IMR-90 (cell line): ENCODE measurements at regions not wholly inside any gene's neighbourhood (a gene's known extent, or its start where the extent isn't known, plus 50 kb on each side); places are given as distances from the start of the nearest gene placed in this dataset.

Experiments
- ATAC-seq: fragments of 200-7000 bp; cut with Tn5 transposase; 2 replicates; pipeline ENCODE4 v1.9.1; 2020; ENCODE audit warnings: low read depth, mild to moderate bottlenecking, moderate library complexity
- BruUV-seq: library from RNA; stranded (reverse); fragments of 400-500 nt; replicated peaks from 2 replicates; lab custom pipeline; 2021; lab: Mats Ljungman, UMichigan
- CTCF ChIA-PET: fragments of 300-600 bp; formaldehyde crosslinking; extraction: SDS; loops from one replicate; lab custom pipeline; 2021; ENCODE audit warnings: antibody characterized with exemption; lab: Yijun Ruan, JAX
- POLR2A ChIA-PET: fragments of 300-600 bp; sonication (Branson Sonifier 250); formaldehyde crosslinking; loops from one replicate; lab custom pipeline; 2022; ENCODE audit warnings: antibody characterized with exemption; ENCODE audit not compliant: unreplicated experiment; lab: Charles Lee
- DNase-seq: peaks from one replicate; pipeline ENCODE4 v3.0.0; 2013
- H2AFZ ChIP-seq: replicated peaks from 2 replicates; pipeline ENCODE3; 2013; ENCODE audit warnings: low read length, mild to moderate bottlenecking; ENCODE audit not compliant: poor library complexity
- H2AK5ac ChIP-seq: 2 replicates; pipeline ENCODE4 v1.6.1; 2013; ENCODE audit warnings: low read depth, low read length, inconsistent platforms
- H2AK9ac ChIP-seq: replicated peaks from 2 replicates; pipeline ENCODE3; 2013; ENCODE audit warnings: mild to moderate bottlenecking, low read depth, low read length, moderate library complexity; ENCODE audit not compliant: poor library complexity
- H2BK120ac ChIP-seq: 2 replicates; pipeline ENCODE4 v1.6.1; 2013; ENCODE audit warnings: low read depth, low read length, inconsistent platforms
- H2BK15ac ChIP-seq: 3 replicates; pipeline ENCODE4 v1.6.1; 2013; ENCODE audit warnings: low read depth, low read length, inconsistent platforms
- H2BK20ac ChIP-seq: 2 replicates; pipeline ENCODE4 v1.6.1; 2013; ENCODE audit warnings: low read depth, mild to moderate bottlenecking, inconsistent platforms, low read length, moderate library complexity
- H2BK5ac ChIP-seq: 2 replicates; pipeline ENCODE4 v1.6.1; 2013; ENCODE audit warnings: mild to moderate bottlenecking, low read depth, low read length, inconsistent platforms; ENCODE audit not compliant: poor library complexity, severe bottlenecking
- H3K14ac ChIP-seq: replicated peaks from 2 replicates; pipeline ENCODE4 v1.6.1; 2013; ENCODE audit warnings: low read depth, low read length, inconsistent platforms
- H3K18ac ChIP-seq: 2 replicates; pipeline ENCODE4 v1.6.1; 2013; ENCODE audit warnings: low read depth, low read length, control low read depth
- H3K23ac ChIP-seq: 2 replicates; pipeline ENCODE4 v1.6.1; 2013; ENCODE audit warnings: low read depth, low read length, inconsistent platforms
- H3K27ac ChIP-seq: 2 replicates; pipeline ENCODE4 v1.5.1; 2013; ENCODE audit warnings: mild to moderate bottlenecking, control low read depth, low read length; ENCODE audit not compliant: insufficient read depth
- H3K27me3 ChIP-seq: 2 replicates; pipeline ENCODE4 v1.6.1; 2013; ENCODE audit warnings: low read length; ENCODE audit not compliant: control insufficient read depth, insufficient read depth
- H3K36me3 ChIP-seq: 2 replicates; pipeline ENCODE4 v1.6.1; 2013; ENCODE audit warnings: low read length, mixed read lengths; ENCODE audit not compliant: control insufficient read depth, insufficient read depth
- H3K4ac ChIP-seq: 2 replicates; pipeline ENCODE4 v1.6.1; 2013; ENCODE audit warnings: low read depth, low read length, inconsistent platforms
- H3K4me1 ChIP-seq: 2 replicates; pipeline ENCODE4 v1.6.1; 2013; ENCODE audit warnings: low read length, mixed read lengths; ENCODE audit not compliant: control insufficient read depth, insufficient read depth
- H3K4me2 ChIP-seq: 2 replicates; pipeline ENCODE4 v1.6.1; 2013; ENCODE audit warnings: low read depth, mild to moderate bottlenecking, control low read depth, low read length, moderate library complexity
- H3K4me3 ChIP-seq: 2 replicates; pipeline ENCODE4 v1.5.1; 2013; ENCODE audit warnings: low read depth, mild to moderate bottlenecking, control low read depth, low read length, moderate library complexity; ENCODE audit not compliant: insufficient read depth
- H3K56ac ChIP-seq: 2 replicates; pipeline ENCODE4 v1.6.1; 2013; ENCODE audit warnings: low read length, inconsistent platforms; ENCODE audit not compliant: insufficient read depth; ENCODE audit errors: extremely low read depth
- H3K79me1 ChIP-seq, 2 experiments: 2 replicates each; pipeline ENCODE4 v1.6.1; 2013; ENCODE audit warnings: low read length in 2 of 2, inconsistent platforms in 1 of 2, low read depth in 1 of 2
- H3K9ac ChIP-seq: 2 replicates; pipeline ENCODE4 v1.6.1; 2013; ENCODE audit warnings: low read depth, low read length, control low read depth
- H3K9me1 ChIP-seq: 2 replicates; pipeline ENCODE4 v1.6.1; 2013; ENCODE audit warnings: low read length, inconsistent platforms; ENCODE audit not compliant: insufficient read depth
- H3K9me3 ChIP-seq: 2 replicates; pipeline ENCODE4 v1.6.1; 2013; ENCODE audit warnings: low read length; ENCODE audit not compliant: control insufficient read depth, insufficient read depth
- H4K20me1 ChIP-seq: 2 replicates; pipeline ENCODE4 v1.6.1; 2013; ENCODE audit warnings: low read length, inconsistent platforms; ENCODE audit not compliant: insufficient read depth
- H4K5ac ChIP-seq: 2 replicates; pipeline ENCODE4 v1.6.1; 2013; ENCODE audit warnings: mild to moderate bottlenecking, low read depth, low read length, control low read depth
- H4K8ac ChIP-seq, 2 experiments: 2 replicates each; pipeline ENCODE4 v1.6.1; 2013; ENCODE audit warnings: low read depth in 2 of 2, low read length in 2 of 2, control low read depth in 1 of 2, inconsistent platforms in 1 of 2
- H4K91ac ChIP-seq: 2 replicates; pipeline ENCODE4 v1.6.1; 2013; ENCODE audit warnings: low read depth, low read length, inconsistent platforms; ENCODE audit not compliant: insufficient read depth
- BHLHE40 ChIP-seq: fragments of 150-350 bp; IDR thresholded peaks from 2 replicates; pipeline ENCODE4 v1.6.1; 2016; ENCODE audit warnings: mild to moderate bottlenecking, low read depth, low read length
- CHD1 ChIP-seq: IDR thresholded peaks from 2 replicates; pipeline ENCODE4 v1.6.1; 2012; ENCODE audit warnings: low read depth, low read length, improper control_type of control experiment
- CTCF ChIP-seq: conservative IDR thresholded peaks from 2 replicates; pipeline ENCODE4 v1.5.1; 2012; ENCODE audit warnings: mild to moderate bottlenecking, low read depth, low read length, improper control_type of control experiment
- FOS ChIP-seq: fragments of 150-350 bp; IDR thresholded peaks from 2 replicates; pipeline ENCODE4 v1.6.1; 2016; ENCODE audit warnings: low read depth, low read length
- MAFK ChIP-seq: IDR thresholded peaks from 2 replicates; pipeline ENCODE4 v1.6.1; 2012; ENCODE audit warnings: low read depth, low read length, improper control_type of control experiment
- NFE2L2 ChIP-seq: fragments of 150-350 bp; IDR thresholded peaks from 2 replicates; pipeline ENCODE4 v1.6.1; 2016; ENCODE audit warnings: low read depth, mild to moderate bottlenecking, low read length
- POLR2A ChIP-seq: IDR thresholded peaks from 2 replicates; pipeline ENCODE4 v1.6.1; 2012; ENCODE audit warnings: mild to moderate bottlenecking, low read depth, low read length
- RAD21 ChIP-seq: IDR thresholded peaks from 2 replicates; pipeline ENCODE4 v1.6.1; 2012; ENCODE audit warnings: low read length, improper control_type of control experiment
- RCOR1 ChIP-seq: IDR thresholded peaks from 2 replicates; pipeline ENCODE4 v1.6.1; 2012; ENCODE audit warnings: mild to moderate bottlenecking, low read length, improper control_type of control experiment; ENCODE audit not compliant: insufficient replicate concordance
- WGBS, 2 experiments: methylation state at CpG; one replicate each; pipeline versions ENCODE4 v1.1.5 to v1.1.7; 2013; ENCODE audit warnings: missing lambda C conversion rate in 2 of 2; ENCODE audit not compliant: insufficient read length in 1 of 2; ENCODE audit errors: extremely low coverage in 2 of 2; 5-methylcytosine and 5-hydroxymethylcytosine counted together
- dilution Hi-C: fragments of 300-500 bp; cut with HindIII; formaldehyde crosslinking; loops from one replicate; pipeline ENCODE4 v1.14.3; 2018; ENCODE audit warnings: low sequenced_read_pairs; ENCODE audit not compliant: unreplicated experiment
- in situ Hi-C: fragments of 300-500 bp; cut with MboI; formaldehyde crosslinking; loops from 3 replicates; pipeline ENCODE4 v1.14.3; 2019; ENCODE audit warnings: low sequenced_read_pairs, inconsistent platforms, mixed read lengths
- intact Hi-C: fragments of 100-400 bp; cut with micrococcal nuclease; formaldehyde crosslinking; loops from 2 replicates; pipeline ENCODE4 v1.10.0; 2022
- TF ChIP-seq, protein P1 (sequence below): fragments of 150-350 bp; IDR thresholded peaks from 2 replicates; pipeline ENCODE4 v1.6.1; 2016; ENCODE audit warnings: low read depth, mild to moderate bottlenecking, low read length, moderate library complexity, borderline replicate concordance
- TF ChIP-seq, protein P2 (sequence below): fragments of 150-350 bp; IDR thresholded peaks from 2 replicates; pipeline ENCODE4 v1.6.1; 2017; ENCODE audit warnings: mild to moderate bottlenecking, antibody characterized with exemption, low read length, low read depth

DNA sequence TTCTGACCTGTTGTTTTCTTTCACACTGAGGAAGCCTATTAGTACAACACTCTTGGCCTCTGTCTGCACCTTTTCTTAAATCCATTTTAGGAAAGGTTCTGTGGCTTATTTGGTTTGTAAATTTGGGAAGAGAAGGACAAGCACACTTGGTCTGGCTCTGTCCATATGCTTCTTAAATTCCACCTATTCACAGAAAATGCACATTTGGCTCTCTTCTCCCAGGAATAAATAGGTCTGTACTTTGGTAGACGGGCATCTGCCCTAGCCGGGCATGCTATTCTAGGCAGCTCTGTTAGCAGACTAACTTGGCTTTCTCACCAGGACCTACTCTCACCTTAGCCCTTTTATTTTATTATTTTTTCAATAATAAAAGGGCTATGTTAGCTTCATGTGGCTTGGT, 1211.8 kb upstream of the SLC39A10 start:
- Histone ChIP-seq H4K8ac (no peak overlapping the region), H2AFZ (no peak overlapping the region), H2AK5ac (no peak overlapping the region), H3K56ac (no peak overlapping the region), H4K5ac (no peak overlapping the region), H3K4ac (no peak overlapping the region), H3K4me2 (no peak overlapping the region), H3K9ac (no peak overlapping the region), H3K4me1 (no peaks in the 10 kb centered on the region), H2BK120ac (no peak overlapping the region), H4K20me1 (no peaks in the 10 kb centered on the region), H3K36me3 (no peaks in the 10 kb centered on the region), H3K23ac (no peak overlapping the region), H3K14ac (no peak overlapping the region), H3K27ac (no peak overlapping the region), H2AK9ac (no peak overlapping the region), H3K9me3 (no peaks in the 10 kb centered on the region), H3K79me1 (no peaks in the 10 kb centered on the region), H3K9me1 (no peaks in the 10 kb centered on the region), H3K4me3 (no peak overlapping the region), H2BK20ac (no peak overlapping the region), H2BK5ac (no peak overlapping the region), H2BK15ac (no peak overlapping the region), H3K27me3 (no peaks in the 10 kb centered on the region), H4K91ac (no peak overlapping the region), H3K18ac (no peak overlapping the region)
- CTCF ChIA-PET: no interaction called here
- DNase-seq (no peak), ATAC-seq (no peak)
- no CpG with 5 or more reads among the region's 2 CpGs for WGBS, 2 experiments
- POLR2A ChIA-PET: no interaction called here
- TF ChIP-seq FOS (no peak), MAFK (no peak), POLR2A (no peak), CTCF (no peak), CHD1 (no peak), NFE2L2 (no peak), RCOR1 (no peak), RAD21 (no peak), BHLHE40 (no peak)
- TF ChIP-seq, protein P1, sequence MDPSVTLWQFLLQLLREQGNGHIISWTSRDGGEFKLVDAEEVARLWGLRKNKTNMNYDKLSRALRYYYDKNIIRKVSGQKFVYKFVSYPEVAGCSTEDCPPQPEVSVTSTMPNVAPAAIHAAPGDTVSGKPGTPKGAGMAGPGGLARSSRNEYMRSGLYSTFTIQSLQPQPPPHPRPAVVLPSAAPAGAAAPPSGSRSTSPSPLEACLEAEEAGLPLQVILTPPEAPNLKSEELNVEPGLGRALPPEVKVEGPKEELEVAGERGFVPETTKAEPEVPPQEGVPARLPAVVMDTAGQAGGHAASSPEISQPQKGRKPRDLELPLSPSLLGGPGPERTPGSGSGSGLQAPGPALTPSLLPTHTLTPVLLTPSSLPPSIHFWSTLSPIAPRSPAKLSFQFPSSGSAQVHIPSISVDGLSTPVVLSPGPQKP: no peak
- TF ChIP-seq, protein P2, sequence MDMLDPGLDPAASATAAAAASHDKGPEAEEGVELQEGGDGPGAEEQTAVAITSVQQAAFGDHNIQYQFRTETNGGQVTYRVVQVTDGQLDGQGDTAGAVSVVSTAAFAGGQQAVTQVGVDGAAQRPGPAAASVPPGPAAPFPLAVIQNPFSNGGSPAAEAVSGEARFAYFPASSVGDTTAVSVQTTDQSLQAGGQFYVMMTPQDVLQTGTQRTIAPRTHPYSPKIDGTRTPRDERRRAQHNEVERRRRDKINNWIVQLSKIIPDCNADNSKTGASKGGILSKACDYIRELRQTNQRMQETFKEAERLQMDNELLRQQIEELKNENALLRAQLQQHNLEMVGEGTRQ: no peak
- intact Hi-C loops: no loop called here
- dilution Hi-C loops: no loop called here
- BruUV-seq: no TSS peak
- in situ Hi-C loops: no loop called here
